H9 (cell line): ENCODE measurements at regions not wholly inside any gene's neighbourhood (a gene's known extent, or its start where the extent isn't known, plus 50 kb on each side); places are given as distances from the start of the nearest gene placed in this dataset.

Experiments used
- DNase-seq: peaks from one replicate; pipeline ENCODE4 v3.0.0-alpha.2; 2017
- H2AFZ ChIP-seq: one replicate; pipeline ENCODE4 v1.6.1; 2013; ENCODE audit warnings: mild to moderate bottlenecking, low read length, control low read depth, moderate library complexity
- H2AK5ac ChIP-seq: 2 replicates; pipeline ENCODE4 v1.6.1; 2013; ENCODE audit warnings: low read length, control low read depth, mixed read lengths; ENCODE audit not compliant: insufficient read length
- H2BK120ac ChIP-seq: one replicate; pipeline ENCODE4 v1.6.1; 2013; ENCODE audit warnings: low read depth, mild to moderate bottlenecking, low read length, control low read depth, inconsistent platforms; ENCODE audit not compliant: poor library complexity, severe bottlenecking
- H2BK12ac ChIP-seq: 2 replicates; pipeline ENCODE4 v1.6.1; 2013; ENCODE audit warnings: low read length, control low read depth, mixed read lengths, low read depth; ENCODE audit not compliant: insufficient read length
- H2BK15ac ChIP-seq: 2 replicates; pipeline ENCODE4 v1.6.1; 2013; ENCODE audit warnings: low read depth, low read length, control low read depth
- H2BK20ac ChIP-seq: one replicate; pipeline ENCODE4 v1.6.1; 2013; ENCODE audit warnings: low read depth, mild to moderate bottlenecking, low read length, control low read depth, inconsistent platforms; ENCODE audit not compliant: poor library complexity, severe bottlenecking
- H2BK5ac ChIP-seq: 2 replicates; pipeline ENCODE4 v1.6.1; 2013; ENCODE audit warnings: low read length, control low read depth, mixed read lengths; ENCODE audit not compliant: insufficient read length
- H3K14ac ChIP-seq: 2 replicates; pipeline ENCODE4 v1.6.1; 2013; ENCODE audit warnings: low read length, control low read depth; ENCODE audit not compliant: insufficient read depth
- H3K18ac ChIP-seq: 2 replicates; pipeline ENCODE4 v1.6.1; 2013; ENCODE audit warnings: low read depth, mild to moderate bottlenecking, mixed read lengths, low read length, control low read depth; ENCODE audit not compliant: insufficient read length
- H3K23ac ChIP-seq: 2 replicates; pipeline ENCODE4 v1.6.1; 2013; ENCODE audit warnings: low read length, control low read depth, mixed read lengths, low read depth; ENCODE audit not compliant: insufficient read length
- H3K23me2 ChIP-seq: 2 replicates; pipeline ENCODE4 v1.6.1; 2013; ENCODE audit warnings: low read depth, mild to moderate bottlenecking, mixed read lengths, low read length, control low read depth; ENCODE audit not compliant: insufficient read length, poor library complexity, severe bottlenecking
- H3K27ac ChIP-seq: 2 replicates; pipeline ENCODE4 v1.5.1; 2013; ENCODE audit warnings: low read length, control low read depth, mixed read lengths, low read depth; ENCODE audit not compliant: insufficient read length
- H3K27me3 ChIP-seq: 2 replicates; pipeline ENCODE4 v1.6.1; 2013; ENCODE audit warnings: low read length, control low read depth, inconsistent platforms; ENCODE audit not compliant: insufficient read depth
- H3K4ac ChIP-seq: 2 replicates; pipeline ENCODE4 v1.6.1; 2013; ENCODE audit warnings: low read depth, mild to moderate bottlenecking, control low read depth, inconsistent platforms, low read length, moderate library complexity
- H3K4me1 ChIP-seq: 2 replicates; pipeline ENCODE4 v1.6.1; 2013; ENCODE audit warnings: low read length, control low read depth, inconsistent platforms; ENCODE audit not compliant: insufficient read depth
- H3K4me2 ChIP-seq: 2 replicates; pipeline ENCODE4 v1.6.1; 2013; ENCODE audit warnings: low read length, control low read depth, mixed read lengths; ENCODE audit not compliant: insufficient read length, insufficient read depth
- H3K56ac ChIP-seq: 2 replicates; pipeline ENCODE4 v1.6.1; 2013; ENCODE audit warnings: low read depth, mild to moderate bottlenecking, mixed read lengths, low read length, control low read depth; ENCODE audit not compliant: insufficient read length
- H3K79me1 ChIP-seq: 2 replicates; pipeline ENCODE4 v1.6.1; 2013; ENCODE audit warnings: low read depth, mild to moderate bottlenecking, moderate library complexity, low read length, control low read depth, inconsistent platforms; ENCODE audit not compliant: insufficient read depth, poor library complexity, severe bottlenecking
- H3K79me2 ChIP-seq: 2 replicates; pipeline ENCODE4 v1.6.1; 2013; ENCODE audit warnings: low read length, control low read depth, inconsistent platforms; ENCODE audit not compliant: insufficient read depth
- H3K9ac ChIP-seq: 2 replicates; pipeline ENCODE4 v1.6.1; 2013; ENCODE audit warnings: low read length, control low read depth, mixed read lengths; ENCODE audit not compliant: insufficient read length; ENCODE audit errors: extremely low read depth
- H3K9me3 ChIP-seq: one replicate; pipeline ENCODE4 v1.6.1; 2013; ENCODE audit warnings: low read depth, low read length, inconsistent platforms; ENCODE audit not compliant: control insufficient read depth
- H3T11ph ChIP-seq: one replicate; pipeline ENCODE4 v1.6.1; 2013; ENCODE audit warnings: mild to moderate bottlenecking, low read length, control low read depth, inconsistent platforms
- H4K20me1 ChIP-seq: one replicate; pipeline ENCODE4 v1.6.1; 2013; ENCODE audit not compliant: control insufficient read depth, insufficient read length, insufficient read depth
- H4K5ac ChIP-seq: 2 replicates; pipeline ENCODE4 v1.6.1; 2013; ENCODE audit warnings: low read depth, mild to moderate bottlenecking, mixed read lengths, low read length, control low read depth; ENCODE audit not compliant: insufficient read length
- H4K8ac ChIP-seq: replicated peaks from 2 replicates; pipeline ENCODE4 v1.6.1; 2013; ENCODE audit warnings: low read length, control low read depth, mixed read lengths, low read depth; ENCODE audit not compliant: insufficient read length
- H4K91ac ChIP-seq: 2 replicates; pipeline ENCODE4 v1.6.1; 2013; ENCODE audit warnings: low read depth, mild to moderate bottlenecking, moderate library complexity, mixed read lengths, low read length, control low read depth; ENCODE audit not compliant: insufficient read length
- H3K27ac Mint-ChIP-seq, 3 experiments: 2 replicates in 2 of 3; 3 replicates in 1 of 3; pipeline ENCODE4 v1.8.0; 2020 to 2021; ENCODE audit warnings: mixed read lengths in 3 of 3, mild to moderate bottlenecking in 1 of 3, moderate library complexity in 1 of 3
- H3K27me3 Mint-ChIP-seq: 2 replicates; pipeline ENCODE4 v1.8.0; 2021; ENCODE audit warnings: low read depth, mild to moderate bottlenecking, moderate library complexity, mixed read lengths
- H3K36me3 Mint-ChIP-seq, 3 experiments: 2 replicates in 2 of 3; 3 replicates in 1 of 3; pipeline ENCODE4 v1.8.0; 2020 to 2021; ENCODE audit warnings: low read depth in 3 of 3, mixed read lengths in 3 of 3; ENCODE audit not compliant: insufficient read depth in 1 of 3
- H3K4me1 Mint-ChIP-seq, 2 experiments: 2 replicates each; pipeline ENCODE4 v1.8.0; 2020; ENCODE audit warnings: mixed read lengths in 2 of 2
- H3K4me3 Mint-ChIP-seq, 2 experiments: 2 replicates in 1 of 2; 3 replicates in 1 of 2; pipeline ENCODE4 v1.8.0; 2020 to 2021; ENCODE audit warnings: mild to moderate bottlenecking in 2 of 2, mixed read lengths in 2 of 2, moderate library complexity in 1 of 2
- H3K9me3 Mint-ChIP-seq, 2 experiments: 2 replicates in 1 of 2; 3 replicates in 1 of 2; pipeline ENCODE4 v1.8.0; 2020; ENCODE audit warnings: mild to moderate bottlenecking in 2 of 2, mixed read lengths in 2 of 2, moderate library complexity in 1 of 2
- WGBS: extraction: QIAGEN DNeasy Blood & Tissue Kit; methylation state at CpG from one replicate; pipeline ENCODE4 v1.1.7; 2013; ENCODE audit warnings: missing lambda C conversion rate, low lambda C conversion rate, mixed read lengths; ENCODE audit not compliant: insufficient read length; ENCODE audit errors: extremely low coverage; 5-methylcytosine and 5-hydroxymethylcytosine counted together
- TF ChIP-seq, protein P1 (sequence below): fragments of 200-600 bp; sonication (generic); conservative IDR thresholded peaks from 3 replicates; pipeline ENCODE4 v1.8.0; 2021; ENCODE audit warnings: antibody characterized with exemption, mild to moderate bottlenecking

DNA sequence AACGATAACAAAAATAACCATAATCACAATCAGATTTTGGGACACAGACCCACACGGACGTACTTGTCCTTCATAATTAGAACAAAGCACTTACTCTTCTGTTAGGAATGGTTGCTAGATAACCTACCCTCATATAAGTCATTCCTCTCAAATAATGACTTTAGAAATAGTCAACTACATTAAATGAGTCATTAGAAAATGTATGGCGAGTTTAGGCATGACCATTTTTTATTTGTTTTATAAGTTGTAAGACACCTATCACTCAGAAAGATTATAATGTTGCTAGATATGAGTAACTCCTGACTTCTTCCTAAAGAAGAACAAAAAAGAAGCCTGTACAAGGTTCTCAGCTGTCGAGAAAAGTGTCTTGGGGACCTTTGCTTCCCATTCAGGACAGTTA lies 1637.5 kb upstream of the PCDH7 start:
- Histone ChIP-seq H3K14ac (no peak overlapping the region), H3K4me2 (no peak overlapping the region), H2AK5ac (no peak overlapping the region), H2BK120ac (no peak overlapping the region), H3K27ac (no peak overlapping the region), H3T11ph (no peak overlapping the region), H4K91ac (no peak overlapping the region), H2BK15ac (no peak overlapping the region), H2BK20ac (no peak overlapping the region), H3K56ac (no peak overlapping the region), H3K18ac (no peak overlapping the region), H4K5ac (no peak overlapping the region), H3K9me3 (no peaks in the 10 kb centered on the region), H2AFZ (no peak overlapping the region), H3K23ac (no peak overlapping the region), H4K20me1 (no peaks in the 10 kb centered on the region), H3K4ac (no peak overlapping the region), H2BK5ac (no peak overlapping the region), H2BK12ac (no peak overlapping the region), H3K9ac (no peak overlapping the region), H3K79me1 (no peaks in the 10 kb centered on the region), H3K23me2 (no peaks in the 10 kb centered on the region), H3K79me2 (no peaks in the 10 kb centered on the region), H3K27me3 (no peaks in the 10 kb centered on the region), H3K4me1 (no peaks in the 10 kb centered on the region), H4K8ac (no peak overlapping the region)
- Mint-ChIP-seq H3K4me1 (no peaks in the 10 kb centered on the region), H3K36me3 (no peaks in the 10 kb centered on the region), H3K9me3 (no peaks in the 10 kb centered on the region), H3K4me3 (no peak overlapping the region), H3K27me3 (no peaks in the 10 kb centered on the region), H3K27ac (no peak overlapping the region)
- DNase-seq: no peak
- WGBS: no CpG with 5 or more reads among the region's 5 CpGs
- TF ChIP-seq, protein P1, sequence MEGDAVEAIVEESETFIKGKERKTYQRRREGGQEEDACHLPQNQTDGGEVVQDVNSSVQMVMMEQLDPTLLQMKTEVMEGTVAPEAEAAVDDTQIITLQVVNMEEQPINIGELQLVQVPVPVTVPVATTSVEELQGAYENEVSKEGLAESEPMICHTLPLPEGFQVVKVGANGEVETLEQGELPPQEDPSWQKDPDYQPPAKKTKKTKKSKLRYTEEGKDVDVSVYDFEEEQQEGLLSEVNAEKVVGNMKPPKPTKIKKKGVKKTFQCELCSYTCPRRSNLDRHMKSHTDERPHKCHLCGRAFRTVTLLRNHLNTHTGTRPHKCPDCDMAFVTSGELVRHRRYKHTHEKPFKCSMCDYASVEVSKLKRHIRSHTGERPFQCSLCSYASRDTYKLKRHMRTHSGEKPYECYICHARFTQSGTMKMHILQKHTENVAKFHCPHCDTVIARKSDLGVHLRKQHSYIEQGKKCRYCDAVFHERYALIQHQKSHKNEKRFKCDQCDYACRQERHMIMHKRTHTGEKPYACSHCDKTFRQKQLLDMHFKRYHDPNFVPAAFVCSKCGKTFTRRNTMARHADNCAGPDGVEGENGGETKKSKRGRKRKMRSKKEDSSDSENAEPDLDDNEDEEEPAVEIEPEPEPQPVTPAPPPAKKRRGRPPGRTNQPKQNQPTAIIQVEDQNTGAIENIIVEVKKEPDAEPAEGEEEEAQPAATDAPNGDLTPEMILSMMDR: no peak
